HCT116 (cell line): ENCODE measurements at regions not wholly inside any gene's neighbourhood (a gene's known extent, or its start where the extent isn't known, plus 50 kb on each side); places are given as distances from the start of the nearest gene placed in this dataset.

Experiments used
- EZH2 ChIP-seq: fragments of 200-600 bp; sonication (generic); IDR thresholded peaks from 2 replicates; pipeline ENCODE4 v1.6.1; 2017; ENCODE audit warnings: antibody characterized with exemption, mixed run types
- MAX ChIP-seq: IDR thresholded peaks from 2 replicates; pipeline ENCODE4 v1.6.1; 2012
- POLR2AphosphoS5 ChIP-seq: IDR thresholded peaks from 2 replicates; pipeline ENCODE4 v1.6.1; 2011; ENCODE audit warnings: mild to moderate bottlenecking, low read depth, low read length, moderate library complexity
- YY1 ChIP-seq: IDR thresholded peaks from 2 replicates; pipeline ENCODE4 v1.6.1; 2011; ENCODE audit warnings: low read length, low read depth, moderate library complexity, mild to moderate bottlenecking; ENCODE audit not compliant: insufficient replicate concordance; ENCODE audit errors: extremely low read depth
- TF ChIP-seq, protein P1 (sequence below), 3 experiments: fragments of 200-600 bp in 1 of 3; sonication (generic) in 1 of 3; IDR thresholded peaks in 2 of 3; conservative IDR thresholded peaks in 1 of 3; 2 replicates each; pipeline ENCODE4 v1.5.1; 2012 to 2017; ENCODE audit warnings: low read depth in 2 of 3, low read length in 2 of 3, antibody characterized with exemption in 1 of 3, borderline replicate concordance in 1 of 3, control low read depth in 1 of 3, mild to moderate bottlenecking in 1 of 3, mixed read lengths in 1 of 3, mixed run types in 1 of 3, moderate library complexity in 1 of 3; ENCODE audit not compliant: insufficient read depth in 1 of 3

DNA sequence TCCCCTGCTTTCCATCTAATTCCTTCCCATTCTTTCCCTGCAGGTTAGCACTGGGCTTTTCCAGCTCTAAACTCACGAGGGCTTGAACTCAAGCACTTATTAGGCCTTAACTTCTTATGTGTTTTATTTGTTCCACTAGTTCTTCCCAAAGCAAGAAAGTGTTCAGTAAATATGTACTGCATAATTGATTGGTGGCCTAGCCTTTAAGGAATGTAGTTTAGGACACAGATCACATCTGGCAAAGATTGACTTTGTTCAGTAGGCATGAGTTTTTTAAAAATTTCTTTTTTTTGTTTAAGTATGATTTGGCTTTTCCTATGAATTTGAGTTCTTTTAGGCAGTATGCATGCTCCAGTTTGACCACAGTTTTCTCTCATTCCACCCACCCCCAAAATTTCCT lies 285.2 kb downstream of the NPR3 start:
- TF ChIP-seq EZH2, result no peak
- no peak for TF ChIP-seq MAX
- TF ChIP-seq, protein P1, sequence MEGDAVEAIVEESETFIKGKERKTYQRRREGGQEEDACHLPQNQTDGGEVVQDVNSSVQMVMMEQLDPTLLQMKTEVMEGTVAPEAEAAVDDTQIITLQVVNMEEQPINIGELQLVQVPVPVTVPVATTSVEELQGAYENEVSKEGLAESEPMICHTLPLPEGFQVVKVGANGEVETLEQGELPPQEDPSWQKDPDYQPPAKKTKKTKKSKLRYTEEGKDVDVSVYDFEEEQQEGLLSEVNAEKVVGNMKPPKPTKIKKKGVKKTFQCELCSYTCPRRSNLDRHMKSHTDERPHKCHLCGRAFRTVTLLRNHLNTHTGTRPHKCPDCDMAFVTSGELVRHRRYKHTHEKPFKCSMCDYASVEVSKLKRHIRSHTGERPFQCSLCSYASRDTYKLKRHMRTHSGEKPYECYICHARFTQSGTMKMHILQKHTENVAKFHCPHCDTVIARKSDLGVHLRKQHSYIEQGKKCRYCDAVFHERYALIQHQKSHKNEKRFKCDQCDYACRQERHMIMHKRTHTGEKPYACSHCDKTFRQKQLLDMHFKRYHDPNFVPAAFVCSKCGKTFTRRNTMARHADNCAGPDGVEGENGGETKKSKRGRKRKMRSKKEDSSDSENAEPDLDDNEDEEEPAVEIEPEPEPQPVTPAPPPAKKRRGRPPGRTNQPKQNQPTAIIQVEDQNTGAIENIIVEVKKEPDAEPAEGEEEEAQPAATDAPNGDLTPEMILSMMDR (IDR thresholded peaks at IDR 0.05 in 2 of 3, conservative IDR thresholded peaks at IDR 0.05 in 1 of 3; ENCODE audit: borderline replicate concordance in 1 of 3, insufficient read depth in 1 of 3, low read depth in 2 of 3, low read length in 2 of 3), result no peak
- TF ChIP-seq YY1, result no peak
- TF ChIP-seq POLR2AphosphoS5, result no peak
